RPMI7951 (cell line): ENCODE measurements at regions not wholly inside any gene's neighbourhood (a gene's known extent, or its start where the extent isn't known, plus 50 kb on each side); places are given as distances from the start of the nearest gene placed in this dataset.
"Not testable (repeated sequence)": the region's sequence is repeated elsewhere in the genome, so short reads cannot be mapped to it uniquely, and the experiment has no call there.

Experiments used
- DNase-seq: peaks from one replicate; pipeline ENCODE4 v3.0.0-alpha.2; 2012; ENCODE audit warnings: low read depth

DNA sequence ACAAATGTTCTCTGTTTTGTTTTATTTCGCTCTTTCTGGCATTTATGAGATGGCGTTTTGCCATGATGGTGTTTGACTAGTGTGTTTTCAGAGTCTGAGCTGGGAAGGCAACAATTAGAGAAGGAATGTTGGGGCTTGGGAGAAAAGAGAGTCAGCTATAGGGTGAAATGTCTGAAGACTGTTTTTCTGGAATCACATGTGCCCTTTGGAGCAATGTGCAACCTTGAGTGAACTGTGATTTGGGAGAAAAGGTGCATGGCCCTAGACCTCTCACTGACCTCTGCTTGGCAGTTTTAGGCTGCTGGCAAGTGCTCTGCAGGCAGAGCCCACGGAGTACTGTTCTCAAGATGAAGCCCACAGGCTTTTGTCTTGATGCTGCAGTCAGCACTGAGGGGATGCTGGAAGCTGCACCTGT is 379.9 kb upstream of the PDE3A start:
- DNase-seq: no peak

- DNase-seq: no peak
Measured at GRCh38 chr12:19988948-19989347, 379.4 kb upstream of the PDE3A start.

- no peak for DNase-seq
Measured at GRCh38 chr12:19991146-19991545, 377.2 kb upstream of the PDE3A start.

GRCh38 chr12:19992311-19992710 is 376.0 kb upstream of the PDE3A start:
- no peak for DNase-seq

DNA sequence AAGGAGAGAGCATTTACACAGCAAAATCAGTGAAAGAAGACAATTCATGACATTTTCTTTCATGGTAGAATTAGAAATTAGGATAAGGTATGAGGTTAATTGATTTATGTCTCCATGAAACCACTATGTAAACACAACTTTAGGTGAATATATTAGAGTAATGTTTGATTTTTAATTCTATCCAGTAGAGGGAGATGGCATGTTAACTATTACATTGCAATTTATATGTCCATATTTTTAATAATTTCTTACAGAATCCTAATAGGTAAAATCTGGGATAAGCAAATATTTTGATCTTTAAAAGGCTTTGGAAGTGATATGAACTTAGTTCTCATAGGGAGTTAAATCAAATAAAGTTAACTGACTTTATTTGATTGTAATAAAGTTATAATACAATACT is 373.4 kb upstream of the PDE3A start:
- DNase-seq: no peak

- DNase-seq: no peak
Measured at GRCh38 chr12:19997656-19998400, 370.5 kb upstream of the PDE3A start.

GRCh38 chr12:19998411-19998810 is 369.9 kb upstream of the PDE3A start:
- no peak for DNase-seq

DNA sequence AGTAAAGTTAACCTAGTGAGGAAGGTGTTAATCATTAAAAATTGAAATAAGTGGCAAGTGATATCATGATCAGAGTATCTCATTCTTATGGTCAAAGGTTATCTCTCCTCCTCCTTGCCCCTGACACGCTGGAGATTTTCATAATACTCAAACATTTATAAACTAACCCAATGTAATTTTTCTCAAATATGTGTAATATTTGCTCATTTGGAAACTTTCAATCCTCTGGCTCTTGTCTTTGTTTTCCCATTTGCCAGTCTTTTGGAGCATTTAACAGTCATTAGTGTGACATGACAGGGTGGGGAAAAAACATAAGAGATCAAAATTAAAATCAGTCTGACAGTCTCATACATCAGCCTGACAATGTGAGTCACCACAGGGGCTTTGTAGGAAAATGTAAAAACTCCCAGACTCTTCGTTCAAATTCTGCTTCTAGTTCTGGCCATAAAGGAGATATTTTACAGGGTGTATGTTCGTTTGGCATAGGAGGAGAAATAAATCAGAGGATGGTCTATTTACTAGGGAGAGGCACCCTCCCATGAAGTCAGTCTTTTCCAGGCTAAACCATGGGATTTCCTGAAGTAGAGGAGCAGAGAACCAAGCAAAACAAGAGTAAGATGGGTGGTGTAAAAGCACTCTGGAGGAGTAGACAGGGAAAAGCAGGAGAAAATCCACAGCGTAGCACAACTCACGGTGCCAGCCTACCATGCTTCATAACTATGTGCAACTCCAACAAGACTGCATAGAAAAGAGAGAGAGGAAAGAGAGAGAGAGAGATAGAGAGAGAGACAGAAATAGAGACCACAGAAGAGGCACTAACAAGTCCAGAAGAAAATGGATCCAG is 369.2 kb upstream of the PDE3A start:
- no peak for DNase-seq

- DNase-seq: no peak
Measured at GRCh38 chr12:19999805-20000138, 368.6 kb upstream of the PDE3A start.

GRCh38 chr12:20000229-20000849 is 368.0 kb upstream of the PDE3A start:
- no peak for DNase-seq

- DNase-seq: no peak
Measured at GRCh38 chr12:20003252-20003651, 365.1 kb upstream of the PDE3A start.

DNA sequence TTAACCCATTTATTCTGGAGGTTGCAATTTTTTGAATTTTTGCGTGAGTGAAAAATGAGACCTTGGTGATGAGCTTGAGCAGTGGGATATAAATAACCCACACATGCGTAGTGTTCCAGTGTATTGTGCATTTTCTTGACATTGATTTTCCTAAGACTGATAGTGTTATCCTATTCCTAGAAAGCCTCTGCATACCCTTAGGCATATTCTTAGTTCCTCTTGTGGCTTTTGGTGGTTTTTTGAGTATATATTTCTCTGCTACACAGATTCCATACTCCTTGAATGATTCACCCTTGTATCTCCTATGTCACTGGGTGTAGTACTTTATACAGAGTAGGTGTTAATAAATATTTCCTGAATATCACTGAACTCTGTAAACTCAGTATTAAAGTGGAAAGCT is 363.4 kb upstream of the PDE3A start:
- DNase-seq: peak; percentile 17

DNA sequence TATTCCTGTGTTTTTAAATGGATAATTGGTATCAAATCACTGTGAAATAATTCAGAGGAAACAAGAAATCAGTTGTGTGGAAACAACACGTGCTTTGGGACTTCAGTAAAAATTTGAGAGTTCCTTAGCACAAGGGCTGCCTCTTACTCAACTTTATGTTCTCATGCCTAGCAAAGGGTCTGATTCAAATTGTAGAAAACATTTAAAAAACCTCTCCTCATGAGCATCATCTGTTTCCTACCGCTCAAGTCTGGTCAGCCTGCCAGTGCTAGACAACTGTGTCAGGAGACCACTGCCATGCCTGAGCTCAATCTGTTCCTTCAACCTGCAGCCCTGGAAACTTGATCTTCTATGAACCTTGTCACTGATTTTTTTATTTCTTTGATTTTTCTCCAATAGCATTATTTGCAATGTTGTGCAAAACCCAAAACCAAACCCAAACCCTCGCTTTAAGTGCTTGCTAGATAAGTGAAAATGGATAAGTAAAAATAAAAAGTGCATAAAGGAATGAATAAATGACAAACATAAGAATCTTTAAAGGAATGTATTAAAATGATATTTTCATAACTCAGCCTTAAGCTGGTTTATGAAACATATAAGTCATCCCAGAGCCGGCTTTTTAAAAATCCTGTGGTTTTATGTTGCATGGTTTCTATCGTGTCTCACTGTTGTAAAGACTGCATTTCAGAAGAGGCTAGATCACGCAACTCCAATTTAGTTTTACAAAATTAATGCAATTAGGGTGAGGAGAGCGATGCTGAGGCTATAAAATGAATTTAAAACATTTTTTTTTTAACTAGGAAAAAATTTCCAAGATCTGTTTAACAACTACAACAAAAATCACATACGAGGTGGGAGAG is 361.2 kb upstream of the PDE3A start:
- no peak for DNase-seq

DNA sequence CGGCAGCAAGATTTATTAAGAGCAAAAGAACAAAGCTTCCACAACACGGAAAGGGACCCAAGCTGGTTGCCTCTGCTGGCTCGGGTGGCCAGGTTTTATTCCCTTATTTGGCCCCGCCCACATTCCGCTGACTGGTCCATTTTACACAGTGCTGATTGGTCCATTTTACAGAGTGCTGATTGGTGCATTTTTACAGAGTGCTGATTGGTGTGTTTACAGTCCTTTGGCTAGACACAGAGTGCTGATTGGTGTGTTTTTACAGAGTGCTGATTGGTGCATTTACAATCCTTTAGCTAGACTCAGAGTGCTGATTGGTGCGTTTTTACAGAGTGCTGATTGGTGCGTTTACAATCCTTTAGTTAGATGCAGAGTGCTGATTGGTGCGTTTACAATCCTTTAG is 358.4 kb upstream of the PDE3A start:
- not testable (repeated sequence) for DNase-seq

DNA sequence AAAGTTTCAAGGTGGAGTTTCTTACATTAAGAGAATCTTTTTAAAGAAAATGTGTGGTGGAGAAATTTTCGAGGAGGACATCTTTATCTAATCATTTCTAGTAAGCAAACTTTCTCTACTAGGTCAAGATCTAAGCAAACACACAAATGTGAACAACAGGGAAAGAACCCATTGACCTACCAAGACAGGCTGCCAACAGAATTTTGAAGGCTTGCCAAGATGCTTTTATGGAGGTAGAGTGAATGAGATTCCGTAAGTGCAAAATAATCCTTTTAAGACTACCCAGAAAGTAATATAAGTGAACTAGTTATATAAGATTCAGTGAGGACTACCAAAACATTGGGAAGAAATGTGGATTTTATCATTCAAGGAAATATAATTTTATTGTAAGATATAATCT is 357.1 kb upstream of the PDE3A start:
- no peak for DNase-seq

GRCh38 chr12:20017802-20018201 is 350.5 kb upstream of the PDE3A start:
- no peak for DNase-seq

DNA sequence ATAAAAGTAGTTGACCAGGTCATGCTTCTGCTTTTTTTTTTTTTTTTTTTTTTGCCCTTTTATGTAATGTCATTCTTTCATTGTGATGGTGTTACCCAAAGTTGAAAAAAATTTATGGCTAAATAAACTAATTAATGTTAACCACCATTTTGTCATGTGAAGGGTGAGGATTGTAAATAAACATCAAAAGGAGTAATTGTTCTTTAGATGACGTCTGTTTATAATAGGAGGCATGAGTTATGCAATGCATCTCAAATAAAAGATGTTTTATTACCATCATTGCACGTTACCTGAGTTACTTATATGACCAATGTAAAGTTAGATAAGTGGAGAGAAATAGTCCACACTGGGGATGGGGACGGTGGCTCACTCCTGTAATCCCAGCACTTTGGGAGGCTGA is 349.9 kb upstream of the PDE3A start:
- DNase-seq: no peak

- peak; percentile 1 for DNase-seq
Measured at GRCh38 chr12:20024194-20024593, 344.1 kb upstream of the PDE3A start.

DNA sequence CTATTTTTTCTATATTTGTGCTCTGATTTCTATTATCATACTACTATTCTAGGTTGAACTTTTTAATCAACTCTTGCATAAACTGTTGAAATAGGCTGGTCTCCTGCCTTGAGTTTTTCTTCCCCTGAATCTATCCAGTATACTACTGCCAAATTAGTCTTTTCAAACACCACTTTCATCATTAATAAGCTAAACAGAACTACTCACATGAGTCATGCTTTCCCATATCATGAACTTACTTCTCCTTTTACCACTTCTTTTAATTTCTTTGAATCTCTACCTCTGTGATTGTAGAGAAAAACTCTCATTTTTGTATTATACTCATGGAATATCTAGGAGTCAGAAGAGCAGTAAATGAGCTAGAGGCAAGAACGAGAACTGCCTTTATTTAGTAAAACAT is 340.3 kb upstream of the PDE3A start:
- no peak for DNase-seq

DNA sequence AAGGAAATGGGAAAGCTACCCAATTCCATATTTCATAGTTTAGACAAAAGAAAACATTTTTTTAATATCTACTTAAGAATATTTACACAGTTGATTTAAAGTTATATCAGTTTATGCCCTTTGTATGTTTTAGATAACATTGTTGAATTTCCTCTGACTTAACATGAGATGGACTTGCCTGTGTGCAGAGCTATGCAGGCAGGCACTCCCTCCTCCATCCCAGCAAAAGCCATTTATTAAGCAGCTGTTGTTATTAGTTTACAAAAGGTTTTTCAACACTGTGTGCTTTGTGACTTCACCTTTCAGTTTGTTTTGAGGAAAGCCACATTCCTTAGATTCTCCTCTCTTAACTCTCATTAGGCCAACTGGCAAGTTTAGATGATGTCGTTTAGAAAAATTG is 337.5 kb upstream of the PDE3A start:
- DNase-seq: no peak

DNA sequence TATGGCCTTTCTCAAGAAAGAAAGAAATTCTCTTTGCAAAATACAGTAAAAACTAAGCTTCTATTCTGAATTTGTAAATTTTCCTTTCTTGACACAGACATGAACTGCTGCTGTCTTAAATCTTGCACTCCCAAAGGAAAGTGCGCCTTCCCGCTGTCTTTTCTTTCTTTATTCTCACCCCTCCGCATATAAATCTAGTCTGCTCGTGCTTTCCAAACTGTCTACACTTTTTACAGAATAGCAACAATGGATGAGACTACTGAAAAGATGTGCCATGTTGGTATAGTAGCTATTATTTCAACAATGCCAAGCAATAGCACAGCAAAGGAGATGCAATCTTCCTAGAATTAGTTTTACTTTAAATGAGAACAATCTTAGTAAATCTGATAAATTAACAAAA is 328.8 kb upstream of the PDE3A start:
- DNase-seq: no peak

DNA sequence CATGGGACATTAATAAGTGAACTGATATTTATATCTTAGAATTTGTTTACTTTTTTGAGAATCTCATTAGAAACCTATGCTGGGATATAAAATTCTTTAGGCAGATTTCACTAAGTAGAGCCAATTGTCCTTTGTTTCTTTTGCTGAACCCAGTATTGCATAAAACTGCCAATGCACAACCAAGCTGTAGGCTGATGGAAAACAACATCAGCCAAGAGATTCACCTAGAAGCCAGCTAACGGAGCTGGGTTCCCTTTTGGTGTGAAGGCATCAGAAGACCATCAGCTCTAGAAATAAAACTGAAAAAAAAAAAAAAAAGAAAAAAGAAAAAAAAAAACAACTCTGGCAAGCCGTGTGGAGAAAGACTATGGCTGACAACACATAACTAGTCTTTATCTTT is 328.2 kb upstream of the PDE3A start:
- DNase-seq: no peak
